ENCODE measurements at regions not wholly inside any gene's neighbourhood (a gene's known extent, or its start where the extent isn't known, plus 50 kb on each side); places are given as distances from the start of the nearest gene placed in this dataset.
"Not testable (repeated sequence)": the region's sequence is repeated elsewhere in the genome, so short reads cannot be mapped to it uniquely, and the experiment has no call there.

DNA sequence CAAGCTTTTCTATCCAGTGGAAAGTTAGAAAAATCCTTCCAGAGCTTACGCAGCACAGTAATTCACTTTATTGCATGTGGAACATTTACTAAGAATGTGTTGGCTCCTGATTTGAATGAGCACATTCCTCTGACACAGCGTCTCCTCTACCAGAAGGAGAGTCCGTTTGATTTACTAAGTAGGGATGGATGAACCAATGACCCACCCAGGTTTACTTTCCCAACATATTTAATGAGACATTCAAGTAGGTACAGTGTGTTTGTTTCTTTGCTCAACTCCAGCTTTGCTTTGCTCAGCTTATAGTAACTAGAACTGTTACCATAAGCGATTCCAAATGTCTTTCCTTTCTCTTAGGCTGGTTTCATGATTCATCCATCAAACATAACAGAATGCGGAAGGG lies 161.7 kb downstream of the SMARCA1 start:
- DNase-seq (ENCODE audit: low read depth in 4 of 6, low spot score in 6 of 6), result no peak
- H3K4me3 ChIP-seq (ENCODE audit: low read depth, low read length), result no peak overlapping the region
- H3K9me3 ChIP-seq (ENCODE audit: control insufficient read depth, insufficient read depth, low read length), result no peaks in the 10 kb centered on the region
- no peaks in the 10 kb centered on the region for H3K36me3 ChIP-seq (ENCODE audit: control insufficient read depth, insufficient read depth, low read length)
- WGBS (ENCODE audit: insufficient coverage), result no CpG with 5 or more reads among the region's 5 CpGs
- no peaks in the 10 kb centered on the region for H3K27me3 ChIP-seq (ENCODE audit: control insufficient read depth, insufficient read depth, low read length)
- H3K4me1 ChIP-seq (ENCODE audit: control insufficient read depth, insufficient read depth, low read length), result no peaks in the 10 kb centered on the region
- H3K27ac ChIP-seq (ENCODE audit: low read depth, low read length), result no peak overlapping the region

DNA sequence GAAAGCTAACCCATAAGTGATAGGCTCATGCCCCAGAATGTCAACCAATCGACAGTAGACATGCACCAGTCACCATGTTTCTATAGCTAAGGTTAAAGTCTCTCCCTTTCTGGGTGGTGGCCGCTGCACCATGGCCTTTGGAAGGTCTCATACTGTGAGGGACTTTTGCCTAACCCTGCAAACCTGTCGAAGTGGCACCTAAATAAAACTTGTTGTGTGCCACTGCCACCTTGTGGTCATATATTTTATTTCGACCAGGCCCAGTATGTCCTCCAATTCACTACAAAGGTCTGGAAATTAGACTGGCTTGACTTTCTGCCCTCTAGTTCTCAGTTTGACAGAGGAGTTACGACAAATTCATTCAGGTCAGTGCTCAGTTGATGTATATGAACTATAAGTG lies 163.1 kb downstream of the SMARCA1 start:
- Histone ChIP-seq H3K9me3 (ENCODE audit: control insufficient read depth, insufficient read depth, low read length) (no peaks in the 10 kb centered on the region), H3K27ac (ENCODE audit: low read depth, low read length) (no peak overlapping the region), H3K27me3 (ENCODE audit: control insufficient read depth, insufficient read depth, low read length) (no peaks in the 10 kb centered on the region), H3K36me3 (ENCODE audit: control insufficient read depth, insufficient read depth, low read length) (no peaks in the 10 kb centered on the region), H3K4me3 (ENCODE audit: low read depth, low read length) (no peak overlapping the region), H3K4me1 (ENCODE audit: control insufficient read depth, insufficient read depth, low read length) (no peaks in the 10 kb centered on the region)
- peak in 2 of 6 donors; percentile 13 to 22 for DNase-seq (ENCODE audit: low read depth in 4 of 6, low spot score in 6 of 6)
- WGBS (ENCODE audit: insufficient coverage), result 19% methylated on average over 4 of the region's 5 CpGs

GRCh38 chrX:129359269-129359668 lies 164.0 kb downstream of the SMARCA1 start:
- Histone ChIP-seq H3K4me1 (ENCODE audit: control insufficient read depth, insufficient read depth, low read length) (no peaks in the 10 kb centered on the region), H3K36me3 (ENCODE audit: control insufficient read depth, insufficient read depth, low read length) (no peaks in the 10 kb centered on the region), H3K27me3 (ENCODE audit: control insufficient read depth, insufficient read depth, low read length) (no peaks in the 10 kb centered on the region), H3K27ac (ENCODE audit: low read depth, low read length) (no peak overlapping the region), H3K4me3 (ENCODE audit: low read depth, low read length) (no peak overlapping the region), H3K9me3 (ENCODE audit: control insufficient read depth, insufficient read depth, low read length) (no peaks in the 10 kb centered on the region)
- no peak for DNase-seq (ENCODE audit: low read depth in 4 of 6, low spot score in 6 of 6)
- 100% methylated on average over 2 of the region's 2 CpGs for WGBS (ENCODE audit: insufficient coverage)

GRCh38 chrX:129357428-129357827 lies 165.9 kb downstream of the SMARCA1 start:
- H3K27ac ChIP-seq (ENCODE audit: low read depth, low read length); H3K4me1 ChIP-seq (ENCODE audit: control insufficient read depth, insufficient read depth, low read length); H3K9me3 ChIP-seq (ENCODE audit: control insufficient read depth, insufficient read depth, low read length); DNase-seq (ENCODE audit: low read depth in 4 of 6, low spot score in 6 of 6); H3K27me3 ChIP-seq (ENCODE audit: control insufficient read depth, insufficient read depth, low read length); H3K4me3 ChIP-seq (ENCODE audit: low read depth, low read length); H3K36me3 ChIP-seq (ENCODE audit: control insufficient read depth, insufficient read depth, low read length): not testable (repeated sequence)
- no CpG with 5 or more reads among the region's 4 CpGs for WGBS (ENCODE audit: insufficient coverage)

GRCh38 chrX:129347291-129347690 lies 176.0 kb downstream of the SMARCA1 start:
- no CpG with 5 or more reads among the region's 2 CpGs for WGBS (ENCODE audit: insufficient coverage)
- Histone ChIP-seq H3K36me3 (ENCODE audit: control insufficient read depth, insufficient read depth, low read length) (no peaks in the 10 kb centered on the region), H3K27ac (ENCODE audit: low read depth, low read length) (no peak overlapping the region), H3K27me3 (ENCODE audit: control insufficient read depth, insufficient read depth, low read length) (no peaks in the 10 kb centered on the region), H3K4me3 (ENCODE audit: low read depth, low read length) (no peak overlapping the region), H3K4me1 (ENCODE audit: control insufficient read depth, insufficient read depth, low read length) (no peaks in the 10 kb centered on the region), H3K9me3 (ENCODE audit: control insufficient read depth, insufficient read depth, low read length) (peaks cover 8% of the 10 kb centered on the region)
- no peak for DNase-seq (ENCODE audit: low read depth in 4 of 6, low spot score in 6 of 6)

DNA sequence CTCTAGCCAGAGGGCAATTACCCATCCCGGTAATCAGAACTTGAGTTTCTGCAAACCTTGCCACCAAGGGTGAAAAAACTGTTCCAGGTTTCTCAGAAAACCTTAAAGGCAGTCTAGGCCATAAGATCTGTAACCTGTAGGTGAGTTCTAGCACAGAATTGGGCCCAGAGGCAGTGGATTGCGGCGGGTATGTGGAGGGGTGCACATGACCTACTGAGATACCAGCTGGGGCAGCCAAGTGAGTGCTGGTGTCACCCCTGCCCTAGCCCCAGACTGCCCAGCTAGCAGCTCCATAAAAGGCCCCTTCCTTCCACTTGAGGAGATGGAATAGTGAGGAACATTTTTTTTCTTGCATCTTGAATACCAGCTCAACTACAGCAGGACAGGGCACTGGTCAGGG lies 176.7 kb downstream of the SMARCA1 start:
- Histone ChIP-seq H3K9me3 (ENCODE audit: control insufficient read depth, insufficient read depth, low read length) (peaks cover 6% of the 10 kb centered on the region), H3K4me3 (ENCODE audit: low read depth, low read length) (no peak overlapping the region), H3K27me3 (ENCODE audit: control insufficient read depth, insufficient read depth, low read length) (no peaks in the 10 kb centered on the region), H3K4me1 (ENCODE audit: control insufficient read depth, insufficient read depth, low read length) (no peaks in the 10 kb centered on the region), H3K36me3 (ENCODE audit: control insufficient read depth, insufficient read depth, low read length) (no peaks in the 10 kb centered on the region), H3K27ac (ENCODE audit: low read depth, low read length) (no peak overlapping the region)
- DNase-seq (ENCODE audit: low read depth in 4 of 6, low spot score in 6 of 6), result no peak
- 76% methylated on average over 2 of the region's 3 CpGs for WGBS (ENCODE audit: insufficient coverage)

GRCh38 chrX:129337264-129337663 lies 186.0 kb downstream of the SMARCA1 start:
- DNase-seq (ENCODE audit: low read depth in 4 of 6, low spot score in 6 of 6); H3K27me3 ChIP-seq (ENCODE audit: control insufficient read depth, insufficient read depth, low read length); H3K9me3 ChIP-seq (ENCODE audit: control insufficient read depth, insufficient read depth, low read length); H3K36me3 ChIP-seq (ENCODE audit: control insufficient read depth, insufficient read depth, low read length); H3K4me1 ChIP-seq (ENCODE audit: control insufficient read depth, insufficient read depth, low read length); H3K4me3 ChIP-seq (ENCODE audit: low read depth, low read length); H3K27ac ChIP-seq (ENCODE audit: low read depth, low read length): not testable (repeated sequence)
- 70% methylated on average over 15 of the region's 16 CpGs for WGBS (ENCODE audit: insufficient coverage)

GRCh38 chrX:129323115-129323514 lies 200.2 kb downstream of the SMARCA1 start:
- no peaks in the 10 kb centered on the region for H3K27me3 ChIP-seq (ENCODE audit: control insufficient read depth, insufficient read depth, low read length)
- no peaks in the 10 kb centered on the region for H3K9me3 ChIP-seq (ENCODE audit: control insufficient read depth, insufficient read depth, low read length)
- no peaks in the 10 kb centered on the region for H3K36me3 ChIP-seq (ENCODE audit: control insufficient read depth, insufficient read depth, low read length)
- WGBS (ENCODE audit: insufficient coverage), result 71% methylated on average over 2 of the region's 3 CpGs
- no peak for DNase-seq (ENCODE audit: low read depth in 4 of 6, low spot score in 6 of 6)
- H3K27ac ChIP-seq (ENCODE audit: low read depth, low read length), result no peak overlapping the region
- no peak overlapping the region for H3K4me3 ChIP-seq (ENCODE audit: low read depth, low read length)
- no peaks in the 10 kb centered on the region for H3K4me1 ChIP-seq (ENCODE audit: control insufficient read depth, insufficient read depth, low read length)

GRCh38 chrX:129318375-129318774 lies 204.9 kb downstream of the SMARCA1 start:
- no peaks in the 10 kb centered on the region for H3K27me3 ChIP-seq (ENCODE audit: control insufficient read depth, insufficient read depth, low read length)
- no CpG with 5 or more reads among the region's 1 CpG for WGBS (ENCODE audit: insufficient coverage)
- peak in 1 of 6 donors; percentile 1 for DNase-seq (ENCODE audit: low read depth in 4 of 6, low spot score in 6 of 6)
- no peaks in the 10 kb centered on the region for H3K4me1 ChIP-seq (ENCODE audit: control insufficient read depth, insufficient read depth, low read length)
- H3K4me3 ChIP-seq (ENCODE audit: low read depth, low read length), result no peak overlapping the region
- no peaks in the 10 kb centered on the region for H3K36me3 ChIP-seq (ENCODE audit: control insufficient read depth, insufficient read depth, low read length)
- no peak overlapping the region for H3K27ac ChIP-seq (ENCODE audit: low read depth, low read length)
- H3K9me3 ChIP-seq (ENCODE audit: control insufficient read depth, insufficient read depth, low read length), result no peaks in the 10 kb centered on the region

- WGBS (ENCODE audit: insufficient coverage), result 67% methylated on average over 1 of the region's 2 CpGs
- no peaks in the 10 kb centered on the region for H3K9me3 ChIP-seq (ENCODE audit: control insufficient read depth, insufficient read depth, low read length)
Measured at GRCh38 chrX:129316461-129316860, 206.8 kb downstream of the SMARCA1 start.

More at GRCh38 chrX:129316461-129316860, 206.8 kb downstream of the SMARCA1 start:
- Histone ChIP-seq H3K27ac (ENCODE audit: low read depth, low read length) (no peak overlapping the region), H3K4me3 (ENCODE audit: low read depth, low read length) (no peak overlapping the region), H3K36me3 (ENCODE audit: control insufficient read depth, insufficient read depth, low read length) (no peaks in the 10 kb centered on the region), H3K27me3 (ENCODE audit: control insufficient read depth, insufficient read depth, low read length) (no peaks in the 10 kb centered on the region), H3K4me1 (ENCODE audit: control insufficient read depth, insufficient read depth, low read length) (no peaks in the 10 kb centered on the region)
- DNase-seq (ENCODE audit: low read depth in 4 of 6, low spot score in 6 of 6), result no peak
